GM12891 (cell line): ENCODE measurements at regions not wholly inside any gene's neighbourhood (a gene's known extent, or its start where the extent isn't known, plus 50 kb on each side); places are given as distances from the start of the nearest gene placed in this dataset.

Experiments
- POLR2A ChIP-seq: IDR thresholded peaks from 2 replicates; pipeline ENCODE4 v1.6.1; 2011; ENCODE audit warnings: low read depth, low read length, control low read depth
- POLR2AphosphoS5 ChIP-seq: IDR thresholded peaks from 2 replicates; pipeline ENCODE4 v1.6.1; 2011; ENCODE audit warnings: low read depth, low read length, control low read depth
- POU2F2 ChIP-seq: IDR thresholded peaks from 2 replicates; pipeline ENCODE4 v1.6.1; 2011; ENCODE audit warnings: low read depth, mild to moderate bottlenecking, control low read depth, low read length, moderate library complexity
- TAF1 ChIP-seq: IDR thresholded peaks from 2 replicates; pipeline ENCODE4 v1.6.1; 2011; ENCODE audit warnings: low read depth, low read length, control low read depth

GRCh38 chr6:6932341-6932740 is 175.4 kb upstream of the RREB1 start:
- TF ChIP-seq POLR2A: no peak
- no peak for TF ChIP-seq TAF1
- TF ChIP-seq POLR2AphosphoS5: no peak
- TF ChIP-seq POU2F2: no peak; the same call in 1 of the 2 replicates
